Activated B cell treated with CpG ODN at 0.5 μM for 24 hours (primary cell): ENCODE measurements at regions not wholly inside any gene's neighbourhood (a gene's known extent, or its start where the extent isn't known, plus 50 kb on each side); places are given as distances from the start of the nearest gene placed in this dataset.
A peak's percentile ranks its signal among the peaks of the same experiment; 100 is the strongest.

Experiments
- ATAC-seq: fragments of 200-7000 bp; cut with Tn5 transposase; one replicate; pipeline ENCODE4 v1.10.0; 2021; ENCODE audit warnings: low read depth, mild to moderate bottlenecking, moderate library complexity
- CTCF ChIA-PET: fragments of 350-600 bp; sonication (Branson Sonifier 250); formaldehyde crosslinking; loops from one replicate; lab custom pipeline; 2021; ENCODE audit warnings: antibody characterized with exemption; lab: Charles Lee
- POLR2A ChIA-PET: fragments of 350-600 bp; sonication (Branson Sonifier 250); formaldehyde crosslinking; loops from one replicate; lab custom pipeline; 2021; ENCODE audit warnings: antibody characterized with exemption; lab: Charles Lee
- DNase-seq: peaks from one replicate; pipeline ENCODE4 v3.0.0; 2022
- H3K27ac Mint-ChIP-seq: one replicate; pipeline ENCODE4 v1.8.0; 2020; ENCODE audit warnings: mixed read lengths
- H3K27me3 Mint-ChIP-seq: one replicate; pipeline ENCODE4 v1.8.0; 2021; ENCODE audit warnings: mixed read lengths
- H3K36me3 Mint-ChIP-seq: one replicate; pipeline ENCODE4 v1.8.0; 2021; ENCODE audit warnings: low read depth, mixed read lengths
- H3K4me1 Mint-ChIP-seq: one replicate; pipeline ENCODE4 v1.8.0; 2021; ENCODE audit warnings: mixed read lengths
- H3K4me3 Mint-ChIP-seq: one replicate; pipeline ENCODE4 v1.8.0; 2020; ENCODE audit warnings: mild to moderate bottlenecking, mixed read lengths
- H3K9me3 Mint-ChIP-seq: one replicate; pipeline ENCODE4 v1.8.0; 2020; ENCODE audit warnings: mixed read lengths
- CTCF ChIP-seq: fragments of 200-600 bp; IDR thresholded peaks from one replicate; pipeline ENCODE4 v1.8.0; 2022; ENCODE audit warnings: antibody characterized with exemption, mild to moderate bottlenecking
- intact Hi-C: fragments of 100-400 bp; cut with micrococcal nuclease; formaldehyde crosslinking; loops from one replicate; pipeline ENCODE4 v1.15.1; 2024

GRCh38 chr10:124227055-124227975, 133.9 kb upstream of the CHST15 start:
- TF ChIP-seq CTCF: no peak
- ChIA-PET POLR2A (no interaction called here), CTCF (no interaction called here)
- Mint-ChIP-seq H3K27ac (peak overlapping the region; percentile 76), H3K36me3 (peaks cover 2% of the 10 kb centered on the region), H3K4me3 (peak overlapping the region; percentile 15), H3K27me3 (no peaks in the 10 kb centered on the region), H3K4me1 (peaks cover 9% of the 10 kb centered on the region), H3K9me3 (peaks cover 8% of the 10 kb centered on the region)
- intact Hi-C loops: no loop called here
- ATAC-seq: no peak
- no peak for DNase-seq

DNA sequence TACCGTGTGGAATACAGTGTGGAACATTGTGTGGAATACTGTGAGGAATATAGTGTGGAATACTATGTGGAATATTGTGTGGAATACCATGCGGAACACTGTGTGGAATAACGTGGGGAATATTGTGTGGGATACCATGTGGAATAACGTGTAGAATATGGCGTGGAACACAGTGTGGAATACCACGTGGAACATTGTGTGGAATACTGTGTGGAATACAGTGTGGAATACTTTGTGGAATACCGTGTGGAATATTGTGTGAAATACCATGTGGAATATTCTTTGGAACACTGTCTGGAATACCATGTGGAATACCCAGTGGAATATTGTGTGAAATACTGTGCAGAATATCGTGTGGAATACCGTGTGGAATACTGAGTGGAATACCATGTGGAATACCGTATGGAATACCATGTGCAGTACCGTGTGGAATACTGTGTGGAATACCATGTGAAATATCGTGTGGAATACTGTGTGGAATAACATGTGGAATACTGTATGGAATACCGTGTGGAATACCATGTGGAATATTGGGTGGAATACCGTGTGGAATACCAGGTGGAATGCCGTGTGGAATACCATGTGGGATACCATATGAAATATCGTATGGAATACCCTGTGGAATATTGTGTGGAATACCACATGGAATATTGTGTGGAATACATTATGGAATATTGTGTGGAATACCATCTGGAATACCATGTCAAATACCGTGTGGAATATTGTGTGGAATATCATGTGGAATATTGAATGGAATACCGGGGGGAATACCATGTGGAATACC, 133.1 kb upstream of the CHST15 start:
- Mint-ChIP-seq H3K27ac (peak overlapping the region; percentile 76), H3K4me3 (no peak overlapping the region), H3K9me3 (peaks cover 8% of the 10 kb centered on the region), H3K36me3 (peaks cover 2% of the 10 kb centered on the region), H3K4me1 (peaks cover 17% of the 10 kb centered on the region), H3K27me3 (no peaks in the 10 kb centered on the region)
- no peak for ATAC-seq
- TF ChIP-seq CTCF: no peak
- ChIA-PET CTCF (interaction anchor here (1.0 to 2.4 kb wide), 4 partner anchors 164 to 232 kb away, joined by 3 to 12 read pairs (median 5); no protein-coding TSS in a partner anchor), POLR2A (interaction anchor here (0.7 to 1.5 kb wide), 2 partner anchors 155 to 191 kb away, joined by 4 to 6 read pairs; no protein-coding TSS in a partner anchor)
- intact Hi-C loops: no loop called here
- DNase-seq: no peak

GRCh38 chr10:124225467-124226270, 132.3 kb upstream of the CHST15 start:
- ChIA-PET CTCF (interaction anchor here (1.0 to 2.4 kb wide), 5 partner anchors 165 to 231 kb away, joined by 3 to 12 read pairs (median 3); no protein-coding TSS in a partner anchor), POLR2A (interaction anchor here (0.5 to 1.5 kb wide), 5 partner anchors 118 to 601 kb away, joined by 3 to 6 read pairs (median 3); no protein-coding TSS in a partner anchor)
- H3K9me3 Mint-ChIP-seq: peaks cover 8% of the 10 kb centered on the region
- no peaks in the 10 kb centered on the region for H3K27me3 Mint-ChIP-seq
- H3K4me1 Mint-ChIP-seq: peaks cover 25% of the 10 kb centered on the region
- peak overlapping the region; percentile 41 for H3K4me3 Mint-ChIP-seq
- intact Hi-C loops: loop anchor here (1.0 to 2.0 kb wide), 4 partner anchors 133 to 231 kb away; no protein-coding TSS in a partner anchor
- DNase-seq: no peak
- peak; percentile 56 for ATAC-seq
- peak overlapping the region; percentile 76 for H3K27ac Mint-ChIP-seq
- H3K36me3 Mint-ChIP-seq: peaks cover 2% of the 10 kb centered on the region
- TF ChIP-seq CTCF: no peak

DNA sequence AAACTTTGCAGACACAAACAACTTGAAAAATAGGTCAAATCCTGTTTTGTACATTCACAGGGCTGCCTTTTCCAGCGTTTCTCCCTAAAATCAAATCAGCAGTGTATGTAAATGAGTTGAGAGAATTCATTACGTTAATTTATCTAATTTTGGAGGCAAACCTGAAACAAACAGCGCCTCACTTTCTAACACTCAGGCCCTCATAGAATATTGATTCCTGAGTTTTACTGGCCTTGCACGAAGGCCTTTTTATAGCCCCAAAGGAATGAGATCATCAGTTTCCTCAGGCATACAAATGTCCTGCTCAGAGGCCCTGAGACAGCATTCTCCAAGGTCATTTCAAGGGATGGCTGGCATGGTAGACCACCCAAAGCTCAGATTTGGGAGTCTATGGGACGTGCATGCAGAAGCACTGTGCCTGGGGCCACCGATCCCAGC, 131.7 kb upstream of the CHST15 start:
- H3K4me1 Mint-ChIP-seq: peaks cover 30% of the 10 kb centered on the region
- H3K27ac Mint-ChIP-seq: peak overlapping the region; percentile 76
- peaks cover 8% of the 10 kb centered on the region for H3K9me3 Mint-ChIP-seq
- peaks cover 2% of the 10 kb centered on the region for H3K36me3 Mint-ChIP-seq
- DNase-seq (no peak), ATAC-seq (no peak)
- POLR2A ChIA-PET: interaction anchor here (0.5 to 1.5 kb wide), 4 partner anchors 117 to 602 kb away, joined by 3 to 6 read pairs (median 3); no protein-coding TSS in a partner anchor
- H3K4me3 Mint-ChIP-seq: no peak overlapping the region
- H3K27me3 Mint-ChIP-seq: no peaks in the 10 kb centered on the region
- intact Hi-C loops: loop anchor here (1.0 to 2.0 kb wide), 4 partner anchors 133 to 231 kb away; no protein-coding TSS in a partner anchor
- no peak for TF ChIP-seq CTCF
- CTCF ChIA-PET: interaction anchor here (1.0 to 2.4 kb wide), 5 partner anchors 165 to 230 kb away, joined by 3 to 12 read pairs (median 3); no protein-coding TSS in a partner anchor
